ENCODE measurements at regions not wholly inside any gene's neighbourhood (a gene's known extent, or its start where the extent isn't known, plus 50 kb on each side); places are given as distances from the start of the nearest gene placed in this dataset.

GRCh38 chr2:156383798-156384197 lies 51.3 kb upstream of the NR4A2 start:
- TF ChIP-seq EZH2 (IDR thresholded peaks at IDR 0.05; ENCODE audit: low read length, unreplicated experiment) (no peak), CTCF (conservative IDR thresholded peaks at IDR 0.05; ENCODE audit: low read depth, low read length) (no peak), EZH2phosphoT487 (IDR thresholded peaks at IDR 0.05; ENCODE audit: borderline replicate concordance, low read length) (no peak)
- intact Hi-C loops (cut with micrococcal nuclease) = no loop called here
- ATAC-seq (no peak), DNase-seq (no peak)
- Histone ChIP-seq H4K20me1 (ENCODE audit: low read length) (no peaks in the 10 kb centered on the region), H3K9ac (ENCODE audit: low read length) (no peak overlapping the region), H3K4me2 (ENCODE audit: low read length) (no peak overlapping the region), H3K4me3 (ENCODE audit: low read length) (no peak overlapping the region), H2AFZ (ENCODE audit: low read length) (no peak overlapping the region), H3K9me3 (ENCODE audit: low read length) (no peaks in the 10 kb centered on the region), H3K9me2 (replicated peaks; ENCODE audit: low read length) (no peaks in the 10 kb centered on the region), H3F3A (ENCODE audit: low read length, unreplicated experiment) (no peaks in the 10 kb centered on the region), H3K27ac (ENCODE audit: low read length) (no peak overlapping the region), H3K4me1 (ENCODE audit: insufficient read depth, low read length) (no peaks in the 10 kb centered on the region), H3K27me3 (ENCODE audit: low read length) (0 out of 2 replicates have a peak, but pooled peaks cover 5% of the 10 kb centered on the region), H3K79me2 (ENCODE audit: low read length) (no peaks in the 10 kb centered on the region), H3K36me3 (ENCODE audit: low read depth, low read length) (no peaks in the 10 kb centered on the region)
- CTCF ChIA-PET = interaction anchor here (0.6 kb wide), 1 partner anchor 1066 kb away, joined by 4 read pairs; no protein-coding TSS in a partner anchor
- no TSS peak for BruUV-seq (replicated peaks)
- POLR2A ChIA-PET (ENCODE audit: unreplicated experiment) = no interaction called here

GRCh38 chr2:156385242-156385641 lies 50.9 kb upstream of the GPD2 start:
- no TSS peak for BruUV-seq (replicated peaks)
- H3K9ac ChIP-seq (ENCODE audit: low read length) = no peak overlapping the region
- H3K9me2 ChIP-seq (replicated peaks; ENCODE audit: low read length) = no peaks in the 10 kb centered on the region
- 0 out of 2 replicates have a peak, but pooled peaks cover 4% of the 10 kb centered on the region for H3K27me3 ChIP-seq (ENCODE audit: low read length)
- ChIA-PET POLR2A (ENCODE audit: unreplicated experiment) (interaction anchor here (0.6 kb wide), 1 partner anchor 44 kb away, joined by 6 read pairs; no protein-coding TSS in a partner anchor), CTCF (no interaction called here)
- H3F3A ChIP-seq (ENCODE audit: low read length, unreplicated experiment) = no peaks in the 10 kb centered on the region
- H3K4me1 ChIP-seq (ENCODE audit: insufficient read depth, low read length) = no peaks in the 10 kb centered on the region
- no peaks in the 10 kb centered on the region for H4K20me1 ChIP-seq (ENCODE audit: low read length)
- no peaks in the 10 kb centered on the region for H3K79me2 ChIP-seq (ENCODE audit: low read length)
- intact Hi-C loops (cut with micrococcal nuclease) = no loop called here
- TF ChIP-seq EZH2phosphoT487 (IDR thresholded peaks at IDR 0.05; ENCODE audit: borderline replicate concordance, low read length) (no peak), EZH2 (IDR thresholded peaks at IDR 0.05; ENCODE audit: low read length, unreplicated experiment) (no peak), CTCF (conservative IDR thresholded peaks at IDR 0.05; ENCODE audit: low read depth, low read length) (no peak)
- no peak overlapping the region for H3K4me3 ChIP-seq (ENCODE audit: low read length)
- DNase-seq (no peak), ATAC-seq (no peak)
- H2AFZ ChIP-seq (ENCODE audit: low read length) = no peak overlapping the region
- H3K9me3 ChIP-seq (ENCODE audit: low read length) = no peaks in the 10 kb centered on the region
- H3K4me2 ChIP-seq (ENCODE audit: low read length) = no peak overlapping the region
- no peaks in the 10 kb centered on the region for H3K36me3 ChIP-seq (ENCODE audit: low read depth, low read length)
- no peak overlapping the region for H3K27ac ChIP-seq (ENCODE audit: low read length)

All from PC-3 (cell line).